Suprapubic skin (tissue), 4 donors: ENCODE measurements at regions not wholly inside any gene's neighbourhood (a gene's known extent, or its start where the extent isn't known, plus 50 kb on each side); places are given as distances from the start of the nearest gene placed in this dataset.

ENCODE experiments used
- CTCF ChIP-seq, 2 donors: fragments of 200-600 bp in 1 of 2; fragments of 450-650 bp in 1 of 2; sonication (generic) in 1 of 2; IDR thresholded peaks; one replicate each; pipeline ENCODE4 v1.5.1; 2016 to 2019; ENCODE audit warnings: antibody characterized with exemption in 2 of 2, mild to moderate bottlenecking in 1 of 2, moderate library complexity in 1 of 2
- EP300 ChIP-seq: sonication (generic); formaldehyde crosslinking; IDR thresholded peaks from one replicate; pipeline ENCODE4 v1.6.1; 2017; ENCODE audit warnings: antibody characterized with exemption
- POLR2A ChIP-seq, 2 donors: fragments of 450-650 bp; IDR thresholded peaks; one replicate each; pipeline ENCODE4 v1.6.1; 2017; ENCODE audit warnings: antibody characterized with exemption in 2 of 2, mild to moderate bottlenecking in 2 of 2, moderate library complexity in 2 of 2
- POLR2AphosphoS5 ChIP-seq, 3 donors: sonication (generic); formaldehyde crosslinking; IDR thresholded peaks; one replicate each; pipeline ENCODE4 v1.6.1; 2017; ENCODE audit warnings: antibody characterized with exemption in 3 of 3

GRCh38 chr7:153472516-153472915 is 579.7 kb upstream of the DPP6 start:
- TF ChIP-seq POLR2A (IDR thresholded peaks at IDR 0.05) (no peak), POLR2AphosphoS5 (IDR thresholded peaks at IDR 0.05) (no peak), CTCF (IDR thresholded peaks at IDR 0.05) (no peak), EP300 (no peak)
